Type B pancreatic cell (in vitro differentiated cells): ENCODE measurements at regions not wholly inside any gene's neighbourhood (a gene's known extent, or its start where the extent isn't known, plus 50 kb on each side); places are given as distances from the start of the nearest gene placed in this dataset.
"Not testable (repeated sequence)": the region's sequence is repeated elsewhere in the genome, so short reads cannot be mapped to it uniquely, and the experiment has no call there.

ENCODE experiments used
- DNase-seq: peaks from one replicate; pipeline ENCODE4 v3.0.0; 2021; ENCODE audit warnings: mixed read lengths; ENCODE audit not compliant: unreplicated experiment; ENCODE audit errors: extremely low spot score
- H3K27ac Mint-ChIP-seq: 2 replicates; pipeline ENCODE4 v1.8.0; 2021; ENCODE audit warnings: mild to moderate bottlenecking, mixed read lengths
- H3K27me3 Mint-ChIP-seq: 2 replicates; pipeline ENCODE4 v1.8.0; 2021; ENCODE audit warnings: mixed read lengths
- H3K36me3 Mint-ChIP-seq: 2 replicates; pipeline ENCODE4 v1.8.0; 2021; ENCODE audit warnings: mixed read lengths
- H3K4me1 Mint-ChIP-seq: one replicate; pipeline ENCODE4 v1.8.0; 2021; ENCODE audit warnings: mixed read lengths; ENCODE audit not compliant: unreplicated experiment
- H3K4me3 Mint-ChIP-seq: 2 replicates; pipeline ENCODE4 v1.8.0; 2021; ENCODE audit warnings: mild to moderate bottlenecking, mixed read lengths
- H3K9me3 Mint-ChIP-seq: 2 replicates; pipeline ENCODE4 v1.8.0; 2021; ENCODE audit warnings: mixed read lengths
- TF ChIP-seq, protein P1 (sequence below): fragments of 200-600 bp; sonication (generic); conservative IDR thresholded peaks from 2 replicates; pipeline ENCODE4 v1.5.0; 2021; ENCODE audit warnings: antibody characterized with exemption, mild to moderate bottlenecking

DNA sequence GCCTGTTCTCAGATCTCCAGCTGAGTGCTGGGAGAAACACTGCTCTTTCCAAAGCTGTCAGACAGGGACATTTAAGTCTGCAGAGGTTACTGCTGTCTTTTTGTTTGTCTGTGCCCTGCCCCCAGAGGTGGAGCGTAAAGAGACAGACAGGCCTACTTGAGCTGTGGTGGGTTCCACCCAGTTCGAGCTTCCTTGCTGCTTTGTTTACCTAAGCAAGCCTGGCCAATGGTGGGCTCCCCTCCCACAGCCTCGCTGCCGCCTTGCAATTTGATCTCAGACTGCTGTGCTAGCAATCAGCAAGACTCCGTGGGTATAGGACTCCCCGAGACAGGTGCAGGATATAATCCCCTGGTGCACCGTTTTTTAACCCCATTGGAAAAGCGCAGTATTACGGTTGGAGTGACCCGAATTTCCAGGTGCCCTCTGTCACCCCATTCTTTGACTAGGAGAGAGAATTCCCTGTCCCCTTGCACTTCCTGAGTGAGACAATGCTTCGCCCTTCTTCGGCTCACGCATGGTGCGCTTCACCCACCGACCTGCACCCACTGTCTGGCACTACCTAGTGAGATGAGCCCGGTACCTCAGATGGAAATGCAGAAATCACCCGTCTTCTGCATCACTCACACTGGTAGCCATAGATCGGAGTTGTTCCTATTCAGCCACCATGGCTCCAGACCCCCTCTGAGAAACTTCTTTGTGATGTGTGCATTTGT lies 650.3 kb upstream of the ALG10B start:
- no peak overlapping the region for H3K4me3 Mint-ChIP-seq
- H3K36me3 Mint-ChIP-seq: no peaks in the 10 kb centered on the region
- DNase-seq: no peak
- H3K27me3 Mint-ChIP-seq: no peaks in the 10 kb centered on the region
- H3K27ac Mint-ChIP-seq: no peak overlapping the region
- TF ChIP-seq, protein P1, sequence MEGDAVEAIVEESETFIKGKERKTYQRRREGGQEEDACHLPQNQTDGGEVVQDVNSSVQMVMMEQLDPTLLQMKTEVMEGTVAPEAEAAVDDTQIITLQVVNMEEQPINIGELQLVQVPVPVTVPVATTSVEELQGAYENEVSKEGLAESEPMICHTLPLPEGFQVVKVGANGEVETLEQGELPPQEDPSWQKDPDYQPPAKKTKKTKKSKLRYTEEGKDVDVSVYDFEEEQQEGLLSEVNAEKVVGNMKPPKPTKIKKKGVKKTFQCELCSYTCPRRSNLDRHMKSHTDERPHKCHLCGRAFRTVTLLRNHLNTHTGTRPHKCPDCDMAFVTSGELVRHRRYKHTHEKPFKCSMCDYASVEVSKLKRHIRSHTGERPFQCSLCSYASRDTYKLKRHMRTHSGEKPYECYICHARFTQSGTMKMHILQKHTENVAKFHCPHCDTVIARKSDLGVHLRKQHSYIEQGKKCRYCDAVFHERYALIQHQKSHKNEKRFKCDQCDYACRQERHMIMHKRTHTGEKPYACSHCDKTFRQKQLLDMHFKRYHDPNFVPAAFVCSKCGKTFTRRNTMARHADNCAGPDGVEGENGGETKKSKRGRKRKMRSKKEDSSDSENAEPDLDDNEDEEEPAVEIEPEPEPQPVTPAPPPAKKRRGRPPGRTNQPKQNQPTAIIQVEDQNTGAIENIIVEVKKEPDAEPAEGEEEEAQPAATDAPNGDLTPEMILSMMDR: no peak
- no peaks in the 10 kb centered on the region for H3K4me1 Mint-ChIP-seq
- peaks cover 6% of the 10 kb centered on the region for H3K9me3 Mint-ChIP-seq

DNA sequence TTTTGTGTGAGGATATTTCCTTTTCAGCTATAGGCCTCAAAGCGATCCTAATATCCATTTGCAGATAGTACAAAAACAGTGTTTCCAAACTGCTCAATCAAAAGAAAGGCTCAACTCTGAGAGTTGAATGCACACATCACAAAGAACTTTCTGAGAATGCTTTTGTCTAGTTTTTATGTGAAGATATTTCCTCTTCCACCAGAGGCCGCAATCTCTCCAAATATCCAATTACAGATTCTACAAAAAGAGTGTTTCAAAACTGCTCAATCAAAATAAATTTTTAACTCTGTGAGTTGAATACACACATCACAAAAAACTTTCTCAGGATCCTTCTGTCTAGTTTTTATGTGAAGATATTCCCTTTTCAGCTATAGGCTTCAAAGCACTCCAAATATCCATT lies 648.0 kb upstream of the ALG10B start:
- H3K27me3 Mint-ChIP-seq, DNase-seq, H3K36me3 Mint-ChIP-seq, H3K9me3 Mint-ChIP-seq, H3K27ac Mint-ChIP-seq, H3K4me3 Mint-ChIP-seq, H3K4me1 Mint-ChIP-seq: not testable (repeated sequence)

DNA sequence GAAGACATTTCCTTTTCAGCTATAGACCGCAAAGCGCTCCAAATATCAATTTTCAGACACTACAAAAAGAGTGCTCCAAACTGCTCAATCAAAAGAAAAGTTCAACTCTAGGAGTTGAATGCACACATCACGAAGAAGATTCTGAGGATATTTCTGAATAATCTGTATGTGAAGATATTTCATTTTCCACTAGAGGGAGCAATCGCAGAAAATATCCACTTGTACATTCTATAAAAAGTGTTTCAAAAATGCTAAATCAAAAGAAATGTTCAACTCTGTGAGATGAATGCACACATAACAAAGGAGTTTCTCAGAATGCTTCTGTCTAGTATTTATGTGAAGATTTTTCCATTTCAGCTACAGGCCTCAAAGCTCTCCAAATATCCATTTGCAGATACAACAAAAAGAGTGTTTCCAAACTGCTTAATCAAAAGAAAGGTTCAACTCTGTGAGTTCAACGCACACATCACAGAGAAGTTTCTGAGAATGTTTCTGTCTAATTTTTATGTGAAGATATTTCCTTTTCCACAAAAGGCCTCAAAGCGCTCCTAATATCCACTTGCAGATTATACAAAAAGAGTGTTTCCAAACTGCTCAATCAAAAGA lies 643.8 kb upstream of the ALG10B start:
- TF ChIP-seq, protein P1: peak; percentile 54
- Mint-ChIP-seq H3K4me3 (no peak overlapping the region), H3K36me3 (no peaks in the 10 kb centered on the region), H3K9me3 (no peaks in the 10 kb centered on the region), H3K27me3 (no peaks in the 10 kb centered on the region), H3K27ac (no peak overlapping the region), H3K4me1 (no peaks in the 10 kb centered on the region)
- no peak for DNase-seq

DNA sequence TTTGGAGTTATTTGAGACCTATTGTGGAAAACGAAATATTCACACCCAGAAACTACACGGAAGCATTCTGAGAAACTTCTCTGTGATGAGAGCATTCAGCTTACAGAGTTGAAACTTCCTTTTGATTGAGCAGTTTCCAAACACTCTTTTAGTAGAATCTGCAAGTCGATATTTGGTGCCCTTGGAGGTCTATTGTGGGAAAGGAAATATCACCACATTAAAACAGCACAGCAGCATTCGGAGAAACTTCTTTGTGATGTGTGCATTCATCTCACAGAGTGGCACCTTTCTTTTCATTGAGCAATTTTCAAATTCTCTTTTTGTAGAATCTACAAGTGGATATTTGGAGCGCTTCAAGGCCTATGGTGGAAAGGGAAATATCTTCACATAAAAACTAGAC lies 595.7 kb upstream of the ALG10B start:
- Mint-ChIP-seq H3K27me3 (no peaks in the 10 kb centered on the region), H3K36me3 (no peaks in the 10 kb centered on the region)

DNA sequence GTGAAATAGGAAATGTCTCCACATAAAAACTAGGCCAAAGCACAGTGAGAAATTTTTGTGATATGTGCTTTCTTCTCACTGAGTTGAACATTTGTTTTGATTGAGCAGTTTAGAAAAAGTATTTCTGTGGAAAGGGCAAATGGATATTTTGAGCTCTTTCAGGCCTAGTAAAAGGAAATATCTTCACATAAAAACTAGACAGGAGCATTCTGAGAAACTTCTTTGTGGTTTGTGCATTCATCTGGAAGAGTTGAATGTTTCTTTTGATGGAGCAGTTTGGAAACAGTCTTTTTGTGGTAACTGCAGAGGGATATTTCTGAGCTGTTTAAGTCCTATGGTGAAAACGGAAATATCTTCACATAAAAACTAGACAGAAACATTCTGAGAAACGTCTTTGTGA lies 582.7 kb upstream of the ALG10B start:
- Mint-ChIP-seq H3K27me3 (no peaks in the 10 kb centered on the region), H3K4me1 (no peaks in the 10 kb centered on the region), H3K27ac (no peak overlapping the region), H3K9me3 (peaks cover 9% of the 10 kb centered on the region), H3K36me3 (no peaks in the 10 kb centered on the region), H3K4me3 (no peak overlapping the region)
- no peak for DNase-seq
- TF ChIP-seq, protein P1: no peak

More for the DNA sequence above, 595.7 kb upstream of the ALG10B start:
- TF ChIP-seq, protein P1: no peak
- DNase-seq: no peak
- no peaks in the 10 kb centered on the region for H3K9me3 Mint-ChIP-seq
- H3K4me3 Mint-ChIP-seq: no peak overlapping the region
- no peak overlapping the region for H3K27ac Mint-ChIP-seq
- no peaks in the 10 kb centered on the region for H3K4me1 Mint-ChIP-seq
